Lower lobe of right lung (tissue), 2 donors: ENCODE measurements at regions not wholly inside any gene's neighbourhood (a gene's known extent, or its start where the extent isn't known, plus 50 kb on each side); places are given as distances from the start of the nearest gene placed in this dataset.
"Not testable (repeated sequence)": the region's sequence is repeated elsewhere in the genome, so short reads cannot be mapped to it uniquely, and the experiment has no call there.

ENCODE experiments used
- ATAC-seq, 2 donors: fragments of 200-7000 bp; cut with Tn5 transposase; one replicate each; pipeline ENCODE4 v1.9.1; 2020 to 2022; ENCODE audit warnings: mild to moderate bottlenecking in 2 of 2, moderate library complexity in 2 of 2
- DNase-seq: peaks from one replicate; pipeline ENCODE4 v3.0.0-alpha.2; 2020
- H3K27ac ChIP-seq: fragments of 200-600 bp; one replicate; pipeline ENCODE4 v1.8.0; 2022
- H3K27me3 ChIP-seq: fragments of 200-600 bp; one replicate; pipeline ENCODE4 v1.8.0; 2022; ENCODE audit warnings: low read depth
- H3K36me3 ChIP-seq: fragments of 200-600 bp; one replicate; pipeline ENCODE4 v1.8.0; 2022; ENCODE audit warnings: mild to moderate bottlenecking
- H3K4me1 ChIP-seq: fragments of 200-600 bp; one replicate; pipeline ENCODE4 v1.8.0; 2022
- H3K4me3 ChIP-seq: fragments of 200-600 bp; one replicate; pipeline ENCODE4 v1.8.0; 2022; ENCODE audit warnings: mild to moderate bottlenecking
- H3K9me3 ChIP-seq: fragments of 200-600 bp; one replicate; pipeline ENCODE4 v1.8.0; 2022
- CTCF ChIP-seq: fragments of 200-600 bp; IDR thresholded peaks from one replicate; pipeline ENCODE4 v1.8.0; 2022; ENCODE audit warnings: antibody characterized with exemption, mild to moderate bottlenecking
- intact Hi-C: fragments of 100-400 bp; cut with DNase I; formaldehyde crosslinking; loops from one replicate; pipeline ENCODE4 v1.11.0; 2022
- donor health status: DM: no; HTN: yes; CAD: no; lungs with severe emphysema.

- Histone ChIP-seq H3K4me3 (no peak overlapping the region), H3K27me3 (no peaks in the 10 kb centered on the region), H3K4me1 (no peaks in the 10 kb centered on the region), H3K36me3 (no peaks in the 10 kb centered on the region), H3K9me3 (no peaks in the 10 kb centered on the region), H3K27ac (no peak overlapping the region)
- intact Hi-C loops, result no loop called here
- TF ChIP-seq CTCF, result no peak
- no peak for DNase-seq
- ATAC-seq, result no peak
These were observed 144.1 kb downstream of the CETN3 start for GRCh38 chr5:90265545-90265857.

GRCh38 chr5:90264689-90265544 is 144.6 kb downstream of the CETN3 start:
- Histone ChIP-seq H3K36me3 (no peaks in the 10 kb centered on the region), H3K9me3 (no peaks in the 10 kb centered on the region), H3K4me1 (no peaks in the 10 kb centered on the region), H3K27me3 (no peaks in the 10 kb centered on the region), H3K27ac (no peak overlapping the region), H3K4me3 (no peak overlapping the region)
- DNase-seq (peak; percentile 52), ATAC-seq (peak in 1 of 2 donors; percentile 61)
- peak; percentile 90 for TF ChIP-seq CTCF
- intact Hi-C loops, result no loop called here

- intact Hi-C loops, result no loop called here
These were observed 146.3 kb downstream of the CETN3 start for GRCh38 chr5:90263102-90263820.

GRCh38 chr5:90251447-90251846 is 158.1 kb downstream of the CETN3 start:
- no peaks in the 10 kb centered on the region for H3K36me3 ChIP-seq
- no peak overlapping the region for H3K4me3 ChIP-seq
- TF ChIP-seq CTCF, result no peak
- no peaks in the 10 kb centered on the region for H3K4me1 ChIP-seq
- no peaks in the 10 kb centered on the region for H3K27me3 ChIP-seq
- DNase-seq (no peak), ATAC-seq (no peak)
- H3K9me3 ChIP-seq, result no peaks in the 10 kb centered on the region
- no peak overlapping the region for H3K27ac ChIP-seq
- intact Hi-C loops, result no loop called here

More at GRCh38 chr5:90263102-90263820, 146.3 kb downstream of the CETN3 start:
- no peak for TF ChIP-seq CTCF
- no peak for DNase-seq
- no peaks in the 10 kb centered on the region for H3K9me3 ChIP-seq
- ATAC-seq, result no peak
- no peaks in the 10 kb centered on the region for H3K27me3 ChIP-seq
- H3K4me1 ChIP-seq, result no peaks in the 10 kb centered on the region
- no peaks in the 10 kb centered on the region for H3K36me3 ChIP-seq
- H3K27ac ChIP-seq, result no peak overlapping the region
- no peak overlapping the region for H3K4me3 ChIP-seq

GRCh38 chr5:90248640-90249039 is 160.9 kb downstream of the CETN3 start:
- no peak overlapping the region for H3K4me3 ChIP-seq
- no peaks in the 10 kb centered on the region for H3K9me3 ChIP-seq

GRCh38 chr5:90243848-90244247 is 165.7 kb downstream of the CETN3 start:
- intact Hi-C loops, DNase-seq: not testable (repeated sequence)

More at GRCh38 chr5:90248640-90249039, 160.9 kb downstream of the CETN3 start:
- Histone ChIP-seq H3K27ac (no peak overlapping the region), H3K27me3 (no peaks in the 10 kb centered on the region), H3K4me1 (no peaks in the 10 kb centered on the region), H3K36me3 (no peaks in the 10 kb centered on the region)
- no peak for DNase-seq
- ATAC-seq, result no peak
- no peak for TF ChIP-seq CTCF
- intact Hi-C loops, result no loop called here

More at GRCh38 chr5:90243848-90244247, 165.7 kb downstream of the CETN3 start:
- H3K9me3 ChIP-seq, H3K36me3 ChIP-seq, H3K4me1 ChIP-seq, H3K4me3 ChIP-seq, ATAC-seq, H3K27ac ChIP-seq, H3K27me3 ChIP-seq: not testable (repeated sequence)
